HCT116 (cell line): ENCODE measurements at regions not wholly inside any gene's neighbourhood (a gene's known extent, or its start where the extent isn't known, plus 50 kb on each side); places are given as distances from the start of the nearest gene placed in this dataset.

Experiments used
- ATAC-seq: fragments of 200-7000 bp; cut with Tn5 transposase; 2 replicates; pipeline ENCODE4 v1.9.1; 2020; ENCODE audit warnings: mild to moderate bottlenecking, moderate library complexity
- BruUV-seq: library from RNA; stranded (reverse); fragments of 400-500 nt; replicated peaks from 2 replicates; lab custom pipeline; 2021; lab: Mats Ljungman, UMichigan
- CTCF ChIA-PET: fragments of 300-600 bp; sonication (Branson Sonifier 250); formaldehyde crosslinking; loops from one replicate; lab custom pipeline; 2021; ENCODE audit warnings: antibody characterized with exemption; lab: Charles Lee
- POLR2A ChIA-PET: fragments of 300-600, 350-600 bp; sonication (Branson Sonifier 250); formaldehyde crosslinking; loops from one replicate; lab custom pipeline; 2021; ENCODE audit warnings: antibody characterized with exemption; lab: Charles Lee
- RAD21 ChIA-PET, 2 experiments: fragments of 300-600 bp; sonication (Branson Sonifier 250); formaldehyde crosslinking; loops; one replicate each; lab custom pipeline; 2023; ENCODE audit warnings: low total read pairs in 2 of 2; ENCODE audit not compliant: uncharacterized antibody in 2 of 2, unreplicated experiment in 2 of 2, low non-redundant PET in 1 of 2; lab: Charles Lee
- DNase-seq: peaks from one replicate; pipeline ENCODE4 v3.0.0-alpha.2; 2010; ENCODE audit warnings: low read depth, low spot score
- H2AFZ ChIP-seq: fragments of 200-600 bp; shearing (Covaris generic), sonication (generic); 2 replicates; pipeline ENCODE4 v1.6.1; 2017; ENCODE audit warnings: low read depth, mixed run types, mixed read lengths, antibody characterized with exemption, low read length; ENCODE audit not compliant: poor library complexity, severe bottlenecking
- H3K27ac ChIP-seq: 2 replicates; pipeline ENCODE4 v1.5.1; 2012; ENCODE audit warnings: low read depth, low read length
- H3K27me3 ChIP-seq: fragments of 200-600 bp; sonication (generic); 2 replicates; pipeline ENCODE4 v1.6.1; 2016; ENCODE audit warnings: mixed run types, low read length, mixed read lengths; ENCODE audit not compliant: insufficient read depth
- H3K36me3 ChIP-seq, 2 experiments: fragments of 200-500 bp in 1 of 2; fragments of 200-600 bp in 1 of 2; sonication (Bioruptor generic) in 1 of 2; sonication (generic) in 1 of 2; 2 replicates each; pipeline versions ENCODE4 v1.5.1 to v1.6.1; 2014 to 2016; ENCODE audit warnings: low read length in 2 of 2, inconsistent platforms in 1 of 2, mixed read lengths in 1 of 2, mixed run types in 1 of 2; ENCODE audit not compliant: insufficient read depth in 2 of 2, control insufficient read depth in 1 of 2
- H3K4me1 ChIP-seq, 2 experiments: fragments of 200-600 bp in 1 of 2; sonication (generic) in 1 of 2; 2 replicates each; pipeline versions ENCODE4 v1.5.1 to v1.6.1; 2012 to 2017; ENCODE audit warnings: low read length in 2 of 2, inconsistent platforms in 1 of 2, mild to moderate bottlenecking in 1 of 2, mixed read lengths in 1 of 2, mixed run types in 1 of 2, moderate library complexity in 1 of 2; ENCODE audit not compliant: insufficient read depth in 2 of 2, control insufficient read depth in 1 of 2
- H3K4me2 ChIP-seq: fragments of 200-600 bp; sonication (generic); 2 replicates; pipeline ENCODE4 v1.6.1; 2017; ENCODE audit warnings: mixed run types, low read length, mixed read lengths
- H3K4me3 ChIP-seq, 2 experiments: fragments of 200-600 bp in 1 of 2; sonication (generic) in 1 of 2; replicated peaks in 1 of 2; 2 replicates each; pipeline ENCODE4 v1.5.1; 2011 to 2016; ENCODE audit warnings: low read length in 2 of 2, control low read depth in 1 of 2, low read depth in 1 of 2, mild to moderate bottlenecking in 1 of 2, mixed read lengths in 1 of 2, mixed run types in 1 of 2
- H3K79me2 ChIP-seq: fragments of 200-600 bp; sonication (generic); 2 replicates; pipeline ENCODE4 v1.6.1; 2017; ENCODE audit warnings: mild to moderate bottlenecking, mixed run types, low read length, moderate library complexity, mixed read lengths; ENCODE audit not compliant: insufficient read depth
- H3K9ac ChIP-seq: fragments of 200-600 bp; sonication (generic); 2 replicates; pipeline ENCODE4 v1.6.1; 2016; ENCODE audit warnings: low read length, mixed read lengths
- H3K9me2 ChIP-seq: fragments of 200-600 bp; sonication (generic), shearing (Covaris generic); 2 replicates; pipeline ENCODE4 v1.6.1; 2017; ENCODE audit warnings: mixed run types, mild to moderate bottlenecking, moderate library complexity; ENCODE audit not compliant: insufficient read depth
- H3K9me3 ChIP-seq, 2 experiments: fragments of 200-500 bp in 1 of 2; fragments of 200-600 bp in 1 of 2; sonication (Bioruptor generic) in 1 of 2; sonication (generic) in 1 of 2; 2 replicates each; pipeline ENCODE4 v1.6.1; 2014 to 2017; ENCODE audit warnings: low read length in 2 of 2, mixed read lengths in 2 of 2, inconsistent platforms in 1 of 2, low read depth in 1 of 2, mild to moderate bottlenecking in 1 of 2, mixed run types in 1 of 2, moderate library complexity in 1 of 2; ENCODE audit not compliant: control insufficient read depth in 1 of 2, insufficient read depth in 1 of 2
- H4K20me1 ChIP-seq: fragments of 200-600 bp; sonication (generic), shearing (Covaris generic); 2 replicates; pipeline ENCODE4 v1.6.1; 2017; ENCODE audit warnings: mixed run types, mild to moderate bottlenecking, moderate library complexity; ENCODE audit not compliant: insufficient read depth
- ATF3 ChIP-seq: IDR thresholded peaks from 2 replicates; pipeline ENCODE4 v1.6.1; 2012
- CBX3 ChIP-seq: IDR thresholded peaks from 2 replicates; pipeline ENCODE4 v1.6.1; 2012; ENCODE audit warnings: low read depth
- CEBPB ChIP-seq: IDR thresholded peaks from 2 replicates; pipeline ENCODE4 v1.6.1; 2012; ENCODE audit warnings: low read depth
- CTCF ChIP-seq, 3 experiments: fragments of 200-600 bp in 1 of 3; sonication (generic) in 1 of 3; IDR thresholded peaks in 2 of 3; conservative IDR thresholded peaks in 1 of 3; 2 replicates each; pipeline ENCODE4 v1.5.1; 2012 to 2017; ENCODE audit warnings: low read depth in 2 of 3, low read length in 2 of 3, antibody characterized with exemption in 1 of 3, borderline replicate concordance in 1 of 3, control low read depth in 1 of 3, mild to moderate bottlenecking in 1 of 3, mixed read lengths in 1 of 3, mixed run types in 1 of 3, moderate library complexity in 1 of 3; ENCODE audit not compliant: insufficient read depth in 1 of 3
- EGR1 ChIP-seq: IDR thresholded peaks from 2 replicates; pipeline ENCODE4 v1.6.1; 2012; ENCODE audit warnings: low read depth
- ELF1 ChIP-seq: IDR thresholded peaks from 2 replicates; pipeline ENCODE4 v1.6.1; 2012; ENCODE audit warnings: low read depth, borderline replicate concordance
- EZH2phosphoT487 ChIP-seq: fragments of 200-600 bp; IDR thresholded peaks from 2 replicates; pipeline ENCODE4 v1.6.1; 2018; ENCODE audit warnings: antibody characterized with exemption, borderline replicate concordance
- JUND ChIP-seq: IDR thresholded peaks from 2 replicates; pipeline ENCODE4 v1.6.1; 2012
- POLR2A ChIP-seq: IDR thresholded peaks from 2 replicates; pipeline ENCODE4 v1.7.0; 2011; ENCODE audit warnings: borderline replicate concordance; ENCODE audit not compliant: insufficient read depth, insufficient read length; ENCODE audit errors: extremely low read depth
- POLR2AphosphoS5 ChIP-seq: IDR thresholded peaks from 2 replicates; pipeline ENCODE4 v1.6.1; 2011; ENCODE audit warnings: mild to moderate bottlenecking, low read depth, low read length, moderate library complexity
- REST ChIP-seq: IDR thresholded peaks from 2 replicates; pipeline ENCODE4 v1.6.1; 2012; ENCODE audit warnings: low read depth
- SP1 ChIP-seq: IDR thresholded peaks from 2 replicates; pipeline ENCODE4 v1.6.1; 2012; ENCODE audit warnings: low read depth
- SRF ChIP-seq: IDR thresholded peaks from 2 replicates; pipeline ENCODE4 v1.6.1; 2012; ENCODE audit warnings: low read depth
- TCF7L2 ChIP-seq: IDR thresholded peaks from 2 replicates; pipeline ENCODE4 v1.7.0; 2011; ENCODE audit warnings: borderline replicate concordance, inconsistent platforms; ENCODE audit not compliant: insufficient read depth, insufficient read length; ENCODE audit errors: extremely low read depth
- ZFX ChIP-seq: fragments of 450-650 bp; IDR thresholded peaks from 2 replicates; pipeline ENCODE4 v1.6.1; 2017
- intact Hi-C: fragments of 100-400 bp; cut with micrococcal nuclease; formaldehyde crosslinking; loops from 2 replicates; pipeline ENCODE4 v1.10.0; 2022

GRCh38 chr4:164039482-164039881, 545.0 kb downstream of the TMA16 start:
- no peaks in the 10 kb centered on the region for H3K9me2 ChIP-seq
- H3K36me3 ChIP-seq = no peaks in the 10 kb centered on the region
- H3K79me2 ChIP-seq = no peaks in the 10 kb centered on the region
- no peak overlapping the region for H3K27ac ChIP-seq
- no peak overlapping the region for H3K9ac ChIP-seq
- no peak overlapping the region for H2AFZ ChIP-seq
- DNase-seq (no peak), ATAC-seq (no peak)
- ChIA-PET CTCF (no interaction called here), RAD21 (no interaction called here), POLR2A (no interaction called here)
- H3K9me3 ChIP-seq = peaks cover 0 to 3% of the 10 kb centered on the region in 2 experiments; a peak in 1 of 4 replicates
- H4K20me1 ChIP-seq = no peaks in the 10 kb centered on the region
- intact Hi-C loops = no loop called here
- H3K27me3 ChIP-seq = no peaks in the 10 kb centered on the region
- TF ChIP-seq EZH2phosphoT487 (no peak), CEBPB (no peak), JUND (no peak), CTCF (IDR thresholded peaks at IDR 0.05 in 2 of 3, conservative IDR thresholded peaks at IDR 0.05 in 1 of 3; ENCODE audit: borderline replicate concordance in 1 of 3, insufficient read depth in 1 of 3, low read depth in 2 of 3, low read length in 2 of 3) (no peak), POLR2A (no peak), ATF3 (no peak), REST (no peak), SRF (no peak), CBX3 (no peak), ZFX (no peak), SP1 (no peak), POLR2AphosphoS5 (no peak), TCF7L2 (no peak), EGR1 (no peak), ELF1 (no peak)
- no TSS peak for BruUV-seq
- no peak overlapping the region for H3K4me2 ChIP-seq
- H3K4me1 ChIP-seq = no peaks in the 10 kb centered on the region
- H3K4me3 ChIP-seq = no peak overlapping the region
